RWPE1 (cell line): ENCODE measurements at regions not wholly inside any gene's neighbourhood (a gene's known extent, or its start where the extent isn't known, plus 50 kb on each side); places are given as distances from the start of the nearest gene placed in this dataset.

ENCODE experiments used
- CTCF ChIA-PET: fragments of 350-600 bp; sonication (Branson Sonifier 250); formaldehyde crosslinking; extraction: SDS; loops from one replicate; lab custom pipeline; 2021; lab: Yijun Ruan, JAX
- POLR2A ChIA-PET: fragments of 400-600 bp; formaldehyde crosslinking; extraction: SDS; loops from one replicate; lab custom pipeline; 2020; ENCODE audit warnings: antibody characterized with exemption; ENCODE audit not compliant: low non-redundant PET; lab: Yijun Ruan, JAX
- DNase-seq: peaks from one replicate; pipeline ENCODE4 v3.0.0; 2012; ENCODE audit warnings: low spot score
- H3K27ac ChIP-seq: fragments of 450-650 bp; 2 replicates; pipeline ENCODE4 v1.5.1; 2017
- TF ChIP-seq, protein P1 (sequence below): fragments of 450-650 bp; conservative IDR thresholded peaks from 2 replicates; pipeline ENCODE4 v1.5.1; 2017; ENCODE audit warnings: low read depth, mild to moderate bottlenecking

DNA sequence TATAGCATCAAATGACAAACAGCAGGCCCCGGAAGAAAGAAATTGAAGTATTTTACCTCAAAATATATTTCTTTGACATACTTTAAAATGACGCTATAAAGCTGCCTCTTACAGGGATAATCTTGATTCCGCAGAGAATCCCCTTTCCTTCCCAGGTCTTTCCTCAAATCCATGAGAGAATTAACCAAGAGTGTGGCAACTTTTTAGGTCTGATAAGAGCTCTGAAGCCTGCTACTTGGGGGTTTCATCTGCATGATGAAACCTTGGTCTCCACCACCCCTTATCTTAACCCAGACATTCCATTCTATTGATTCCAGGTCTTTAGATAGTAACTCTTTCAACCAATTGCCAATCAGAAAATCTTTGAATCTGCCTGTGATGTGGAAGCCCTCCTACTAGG lies 173.8 kb downstream of the CEMIP2 start:
- TF ChIP-seq, protein P1, sequence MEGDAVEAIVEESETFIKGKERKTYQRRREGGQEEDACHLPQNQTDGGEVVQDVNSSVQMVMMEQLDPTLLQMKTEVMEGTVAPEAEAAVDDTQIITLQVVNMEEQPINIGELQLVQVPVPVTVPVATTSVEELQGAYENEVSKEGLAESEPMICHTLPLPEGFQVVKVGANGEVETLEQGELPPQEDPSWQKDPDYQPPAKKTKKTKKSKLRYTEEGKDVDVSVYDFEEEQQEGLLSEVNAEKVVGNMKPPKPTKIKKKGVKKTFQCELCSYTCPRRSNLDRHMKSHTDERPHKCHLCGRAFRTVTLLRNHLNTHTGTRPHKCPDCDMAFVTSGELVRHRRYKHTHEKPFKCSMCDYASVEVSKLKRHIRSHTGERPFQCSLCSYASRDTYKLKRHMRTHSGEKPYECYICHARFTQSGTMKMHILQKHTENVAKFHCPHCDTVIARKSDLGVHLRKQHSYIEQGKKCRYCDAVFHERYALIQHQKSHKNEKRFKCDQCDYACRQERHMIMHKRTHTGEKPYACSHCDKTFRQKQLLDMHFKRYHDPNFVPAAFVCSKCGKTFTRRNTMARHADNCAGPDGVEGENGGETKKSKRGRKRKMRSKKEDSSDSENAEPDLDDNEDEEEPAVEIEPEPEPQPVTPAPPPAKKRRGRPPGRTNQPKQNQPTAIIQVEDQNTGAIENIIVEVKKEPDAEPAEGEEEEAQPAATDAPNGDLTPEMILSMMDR, result no peak
- ChIA-PET POLR2A (no interaction called here), CTCF (interaction anchor here (1.9 kb wide), 1 partner anchor 10 kb away, joined by 4 read pairs; no protein-coding TSS in a partner anchor)
- DNase-seq, result no peak
- H3K27ac ChIP-seq, result no peak overlapping the region

GRCh38 chr9:71592400-71592799 lies 175.9 kb downstream of the CEMIP2 start:
- peak; percentile 9 for DNase-seq

DNA sequence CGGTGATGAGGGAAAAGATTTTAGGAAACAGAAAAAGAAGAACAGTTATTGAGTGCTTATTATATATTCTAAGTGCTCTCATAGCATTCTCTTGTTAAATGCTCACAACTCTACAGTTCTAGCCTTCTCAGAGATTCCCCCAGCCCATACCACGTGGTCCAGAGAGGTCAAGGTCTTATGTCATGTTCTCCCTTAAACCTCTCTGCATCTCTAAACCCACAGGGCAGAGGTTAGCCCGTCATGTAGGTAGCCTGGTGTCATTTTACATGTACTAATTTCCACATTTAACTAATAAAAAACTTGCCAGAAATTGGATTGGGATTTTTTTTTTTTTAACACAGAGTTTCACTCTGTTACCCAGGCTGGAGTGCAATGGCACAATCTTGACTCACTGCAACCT lies 178.0 kb downstream of the CEMIP2 start:
- DNase-seq, result no peak
- ChIA-PET POLR2A (no interaction called here), CTCF (no interaction called here)
- no peak overlapping the region for H3K27ac ChIP-seq
- TF ChIP-seq, protein P1, result no peak

More at GRCh38 chr9:71592400-71592799, 175.9 kb downstream of the CEMIP2 start:
- ChIA-PET POLR2A (no interaction called here), CTCF (no interaction called here)
- H3K27ac ChIP-seq, result no peak overlapping the region
- TF ChIP-seq, protein P1, result no peak

GRCh38 chr9:71589612-71590011 lies 178.7 kb downstream of the CEMIP2 start:
- TF ChIP-seq, protein P1, result no peak
- H3K27ac ChIP-seq, result no peak overlapping the region
- DNase-seq, result no peak
- ChIA-PET CTCF (no interaction called here), POLR2A (no interaction called here)

DNA sequence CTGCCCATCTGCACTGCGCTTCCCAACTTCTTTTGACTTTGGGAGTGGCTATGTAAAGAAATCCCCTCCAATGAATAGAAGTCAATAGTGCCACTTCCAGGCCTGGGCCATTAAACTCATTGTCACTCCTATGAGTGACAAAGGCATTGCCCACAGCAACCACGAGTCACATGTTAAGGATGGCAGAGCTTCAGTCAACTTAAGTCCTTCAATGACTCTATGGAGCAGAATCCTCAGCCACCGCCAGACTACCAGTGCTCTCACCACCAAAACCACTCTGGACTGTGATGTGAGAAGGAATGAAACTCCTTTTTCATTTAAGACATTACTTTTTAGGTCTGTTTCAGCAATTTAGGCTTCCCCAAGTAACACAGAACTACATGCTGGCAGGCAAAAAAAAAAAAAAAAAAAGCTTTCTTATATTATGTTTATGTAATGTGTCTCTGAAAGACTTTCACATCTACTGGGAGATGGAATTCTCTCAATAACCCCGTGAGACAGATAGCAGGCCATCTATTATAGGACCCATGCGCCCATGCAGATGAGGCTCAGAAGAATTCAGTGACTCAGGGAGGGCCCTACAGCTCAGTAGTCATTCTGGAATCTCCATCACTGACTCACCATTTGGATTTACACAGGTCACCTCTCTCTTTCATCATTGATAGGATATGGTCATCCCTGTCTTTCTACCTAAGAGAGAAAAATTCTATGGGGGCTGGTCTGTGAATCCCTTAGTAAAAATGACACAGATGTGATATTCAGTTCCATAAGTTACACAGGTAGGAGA lies 180.5 kb downstream of the CEMIP2 start:
- POLR2A ChIA-PET, result no interaction called here

DNA sequence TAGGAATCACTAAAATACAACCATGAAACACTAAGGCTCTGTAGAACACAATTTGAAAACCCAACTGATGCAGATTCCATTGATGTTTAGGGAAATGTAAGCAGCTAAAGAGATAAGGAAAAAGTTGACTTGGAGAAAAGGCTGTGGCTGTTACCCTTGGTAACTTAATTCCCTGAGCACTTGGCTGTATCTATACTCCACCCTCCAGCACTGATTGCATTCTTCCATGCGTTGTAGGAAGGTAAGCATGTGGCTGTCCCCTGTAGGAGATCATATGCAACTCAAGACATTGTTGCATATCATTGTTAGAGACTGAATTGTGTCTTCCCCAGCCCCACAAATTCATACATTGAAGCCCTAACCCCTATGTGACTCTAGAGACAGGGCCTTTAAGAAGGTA lies 184.5 kb downstream of the CEMIP2 start:
- no peak for DNase-seq
- no peak overlapping the region for H3K27ac ChIP-seq
- ChIA-PET CTCF (no interaction called here), POLR2A (no interaction called here)
- TF ChIP-seq, protein P1, result no peak

More for the DNA sequence above, 180.5 kb downstream of the CEMIP2 start:
- no peak overlapping the region for H3K27ac ChIP-seq
- CTCF ChIA-PET, result no interaction called here
- peak; percentile 39 for DNase-seq
- TF ChIP-seq, protein P1, result no peak
